ENCODE measurements at regions not wholly inside any gene's neighbourhood (a gene's known extent, or its start where the extent isn't known, plus 50 kb on each side); places are given as distances from the start of the nearest gene placed in this dataset.

- Histone ChIP-seq H3K27ac (ENCODE audit: extremely low read length, insufficient read depth, low read length) (no peak overlapping the region), H3K9me3 (ENCODE audit: low read length) (no peaks in the 10 kb centered on the region), H4K20me1 (ENCODE audit: insufficient read depth, low read length) (no peaks in the 10 kb centered on the region), H3K4me3 (replicated peaks in 1 of 3; ENCODE audit: insufficient read depth in 1 of 3, low read depth in 2 of 3, low read length in 3 of 3) (no peak overlapping the region), H3K9ac (ENCODE audit: insufficient read depth, low read depth, low read length) (no peak overlapping the region), H3K79me2 (ENCODE audit: insufficient read depth, low read length) (no peaks in the 10 kb centered on the region), H3K36me3 (replicated peaks in 1 of 2; ENCODE audit: control insufficient read depth in 1 of 2, insufficient read depth in 2 of 2, low read length in 2 of 2) (no peaks in the 10 kb centered on the region), H3K4me1 (ENCODE audit: insufficient read depth, low read length) (no peaks in the 10 kb centered on the region), H3K27me3 (ENCODE audit: control insufficient read depth in 1 of 2, insufficient read depth in 2 of 2, low read length in 2 of 2) (no peaks in the 10 kb centered on the region), H2AFZ (ENCODE audit: low read length) (no peak overlapping the region), H3K4me2 (ENCODE audit: low read depth, low read length) (no peak overlapping the region)
- in situ Hi-C loops (cut with HindIII; ENCODE audit: extremely low pct_ligation_motif_present, low pct_unique_long_range_greater_than_20kb) (no loop called here), intact Hi-C loops (cut with micrococcal nuclease; ENCODE audit: unreplicated experiment) (no loop called here)
- no peak for FAIRE-seq
- no peak for DNase-seq (ENCODE audit: low spot score)
- CTCF ChIA-PET (ENCODE audit: low intra/inter-chr PET ratio, low total read pairs) = no interaction called here
- ATAC-seq = no peak
- POLR2A ChIA-PET = no interaction called here
- TF ChIP-seq ADNP (CRISPR knock-in tag; IDR thresholded peaks at IDR 0.05) = no peak
- BruUV-seq (replicated peaks) = no TSS peak
Observed at GRCh38 chr4:115580901-115581300, 467.5 kb upstream of the NDST4 start.

- no TSS peak for BruUV-seq (replicated peaks)
- POLR2A ChIA-PET = no interaction called here
- intact Hi-C loops (cut with micrococcal nuclease; ENCODE audit: unreplicated experiment) = no loop called here
- in situ Hi-C loops (cut with HindIII; ENCODE audit: extremely low pct_ligation_motif_present, low pct_unique_long_range_greater_than_20kb) = no loop called here
- H3K27me3 ChIP-seq (ENCODE audit: control insufficient read depth in 1 of 2, insufficient read depth in 2 of 2, low read length in 2 of 2) = no peaks in the 10 kb centered on the region
- H3K4me1 ChIP-seq (ENCODE audit: insufficient read depth, low read length) = no peaks in the 10 kb centered on the region
- H3K9ac ChIP-seq (ENCODE audit: insufficient read depth, low read depth, low read length) = no peak overlapping the region
- H3K27ac ChIP-seq (ENCODE audit: extremely low read length, insufficient read depth, low read length) = no peak overlapping the region
- DNase-seq (ENCODE audit: low spot score) (no peak), FAIRE-seq (no peak), ATAC-seq (no peak)
- no peaks in the 10 kb centered on the region for H3K79me2 ChIP-seq (ENCODE audit: insufficient read depth, low read length)
- 0% methylated on average over 1 of the region's 1 CpG for WGBS (ENCODE audit: low lambda C conversion rate)
- no peak overlapping the region for H2AFZ ChIP-seq (ENCODE audit: low read length)
- H3K4me2 ChIP-seq (ENCODE audit: low read depth, low read length) = no peak overlapping the region
- no peaks in the 10 kb centered on the region for H3K9me3 ChIP-seq (ENCODE audit: low read length)
- H4K20me1 ChIP-seq (ENCODE audit: insufficient read depth, low read length) = no peaks in the 10 kb centered on the region
- CTCF ChIA-PET (ENCODE audit: low intra/inter-chr PET ratio, low total read pairs) = no interaction called here
- H3K36me3 ChIP-seq (replicated peaks in 1 of 2; ENCODE audit: control insufficient read depth in 1 of 2, insufficient read depth in 2 of 2, low read length in 2 of 2) = no peaks in the 10 kb centered on the region
- H3K4me3 ChIP-seq (replicated peaks in 1 of 3; ENCODE audit: insufficient read depth in 1 of 3, low read depth in 2 of 3, low read length in 3 of 3) = no peak overlapping the region
- no peak for TF ChIP-seq PAF1 (CRISPR knock-in tag; IDR thresholded peaks at IDR 0.05)
- no peak for TF ChIP-seq WIZ (CRISPR knock-in tag; IDR thresholded peaks at IDR 0.05)
- no peak for TF ChIP-seq ZNF407 (CRISPR knock-in tag; IDR thresholded peaks at IDR 0.05; ENCODE audit: not compliant biosample characterization)
- TF ChIP-seq ZFP91 (CRISPR knock-in tag; IDR thresholded peaks at IDR 0.05; ENCODE audit: borderline replicate concordance) = no peak
- no peak for TF ChIP-seq GATAD2A (CRISPR knock-in tag; IDR thresholded peaks at IDR 0.05)
- no peak for TF ChIP-seq MBD4 (IDR thresholded peaks at IDR 0.05; ENCODE audit: borderline replicate concordance, low read length)
- TF ChIP-seq ZNF263 (CRISPR knock-in tag; IDR thresholded peaks at IDR 0.05) = no peak
- no peak for TF ChIP-seq ZNF331 (CRISPR knock-in tag; IDR thresholded peaks at IDR 0.05)
Observed at GRCh38 chr4:115575851-115576250, 462.4 kb upstream of the NDST4 start.

Measured in HepG2 (cell line).